IMR-90 (cell line): ENCODE measurements at regions not wholly inside any gene's neighbourhood (a gene's known extent, or its start where the extent isn't known, plus 50 kb on each side); places are given as distances from the start of the nearest gene placed in this dataset.

Experiments
- ATAC-seq: fragments of 200-7000 bp; cut with Tn5 transposase; 2 replicates; pipeline ENCODE4 v1.9.1; 2020; ENCODE audit warnings: low read depth, mild to moderate bottlenecking, moderate library complexity
- BruUV-seq: library from RNA; stranded (reverse); fragments of 400-500 nt; replicated peaks from 2 replicates; lab custom pipeline; 2021; lab: Mats Ljungman, UMichigan
- CTCF ChIA-PET: fragments of 300-600 bp; formaldehyde crosslinking; extraction: SDS; loops from one replicate; lab custom pipeline; 2021; ENCODE audit warnings: antibody characterized with exemption; lab: Yijun Ruan, JAX
- POLR2A ChIA-PET: fragments of 300-600 bp; sonication (Branson Sonifier 250); formaldehyde crosslinking; loops from one replicate; lab custom pipeline; 2022; ENCODE audit warnings: antibody characterized with exemption; ENCODE audit not compliant: unreplicated experiment; lab: Charles Lee
- DNase-seq: peaks from one replicate; pipeline ENCODE4 v3.0.0; 2013
- H2AFZ ChIP-seq: replicated peaks from 2 replicates; pipeline ENCODE3; 2013; ENCODE audit warnings: low read length, mild to moderate bottlenecking; ENCODE audit not compliant: poor library complexity
- H2AK5ac ChIP-seq: 2 replicates; pipeline ENCODE4 v1.6.1; 2013; ENCODE audit warnings: low read depth, low read length, inconsistent platforms
- H2AK9ac ChIP-seq: replicated peaks from 2 replicates; pipeline ENCODE3; 2013; ENCODE audit warnings: mild to moderate bottlenecking, low read depth, low read length, moderate library complexity; ENCODE audit not compliant: poor library complexity
- H2BK120ac ChIP-seq: 2 replicates; pipeline ENCODE4 v1.6.1; 2013; ENCODE audit warnings: low read depth, low read length, inconsistent platforms
- H2BK15ac ChIP-seq: 3 replicates; pipeline ENCODE4 v1.6.1; 2013; ENCODE audit warnings: low read depth, low read length, inconsistent platforms
- H2BK20ac ChIP-seq: 2 replicates; pipeline ENCODE4 v1.6.1; 2013; ENCODE audit warnings: low read depth, mild to moderate bottlenecking, inconsistent platforms, low read length, moderate library complexity
- H2BK5ac ChIP-seq: 2 replicates; pipeline ENCODE4 v1.6.1; 2013; ENCODE audit warnings: mild to moderate bottlenecking, low read depth, low read length, inconsistent platforms; ENCODE audit not compliant: poor library complexity, severe bottlenecking
- H3K14ac ChIP-seq: replicated peaks from 2 replicates; pipeline ENCODE4 v1.6.1; 2013; ENCODE audit warnings: low read depth, low read length, inconsistent platforms
- H3K18ac ChIP-seq: 2 replicates; pipeline ENCODE4 v1.6.1; 2013; ENCODE audit warnings: low read depth, low read length, control low read depth
- H3K23ac ChIP-seq: 2 replicates; pipeline ENCODE4 v1.6.1; 2013; ENCODE audit warnings: low read depth, low read length, inconsistent platforms
- H3K27ac ChIP-seq: 2 replicates; pipeline ENCODE4 v1.5.1; 2013; ENCODE audit warnings: mild to moderate bottlenecking, control low read depth, low read length; ENCODE audit not compliant: insufficient read depth
- H3K27me3 ChIP-seq: 2 replicates; pipeline ENCODE4 v1.6.1; 2013; ENCODE audit warnings: low read length; ENCODE audit not compliant: control insufficient read depth, insufficient read depth
- H3K36me3 ChIP-seq: 2 replicates; pipeline ENCODE4 v1.6.1; 2013; ENCODE audit warnings: low read length, mixed read lengths; ENCODE audit not compliant: control insufficient read depth, insufficient read depth
- H3K4ac ChIP-seq: 2 replicates; pipeline ENCODE4 v1.6.1; 2013; ENCODE audit warnings: low read depth, low read length, inconsistent platforms
- H3K4me1 ChIP-seq: 2 replicates; pipeline ENCODE4 v1.6.1; 2013; ENCODE audit warnings: low read length, mixed read lengths; ENCODE audit not compliant: control insufficient read depth, insufficient read depth
- H3K4me2 ChIP-seq: 2 replicates; pipeline ENCODE4 v1.6.1; 2013; ENCODE audit warnings: low read depth, mild to moderate bottlenecking, control low read depth, low read length, moderate library complexity
- H3K4me3 ChIP-seq: 2 replicates; pipeline ENCODE4 v1.5.1; 2013; ENCODE audit warnings: low read depth, mild to moderate bottlenecking, control low read depth, low read length, moderate library complexity; ENCODE audit not compliant: insufficient read depth
- H3K56ac ChIP-seq: 2 replicates; pipeline ENCODE4 v1.6.1; 2013; ENCODE audit warnings: low read length, inconsistent platforms; ENCODE audit not compliant: insufficient read depth; ENCODE audit errors: extremely low read depth
- H3K79me1 ChIP-seq, 2 experiments: 2 replicates each; pipeline ENCODE4 v1.6.1; 2013; ENCODE audit warnings: low read length in 2 of 2, inconsistent platforms in 1 of 2, low read depth in 1 of 2
- H3K9ac ChIP-seq: 2 replicates; pipeline ENCODE4 v1.6.1; 2013; ENCODE audit warnings: low read depth, low read length, control low read depth
- H3K9me1 ChIP-seq: 2 replicates; pipeline ENCODE4 v1.6.1; 2013; ENCODE audit warnings: low read length, inconsistent platforms; ENCODE audit not compliant: insufficient read depth
- H3K9me3 ChIP-seq: 2 replicates; pipeline ENCODE4 v1.6.1; 2013; ENCODE audit warnings: low read length; ENCODE audit not compliant: control insufficient read depth, insufficient read depth
- H4K20me1 ChIP-seq: 2 replicates; pipeline ENCODE4 v1.6.1; 2013; ENCODE audit warnings: low read length, inconsistent platforms; ENCODE audit not compliant: insufficient read depth
- H4K5ac ChIP-seq: 2 replicates; pipeline ENCODE4 v1.6.1; 2013; ENCODE audit warnings: mild to moderate bottlenecking, low read depth, low read length, control low read depth
- H4K8ac ChIP-seq, 2 experiments: 2 replicates each; pipeline ENCODE4 v1.6.1; 2013; ENCODE audit warnings: low read depth in 2 of 2, low read length in 2 of 2, control low read depth in 1 of 2, inconsistent platforms in 1 of 2
- H4K91ac ChIP-seq: 2 replicates; pipeline ENCODE4 v1.6.1; 2013; ENCODE audit warnings: low read depth, low read length, inconsistent platforms; ENCODE audit not compliant: insufficient read depth
- CEBPB ChIP-seq: IDR thresholded peaks from 2 replicates; pipeline ENCODE4 v1.6.1; 2012; ENCODE audit warnings: low read depth, low read length, improper control_type of control experiment
- CHD1 ChIP-seq: IDR thresholded peaks from 2 replicates; pipeline ENCODE4 v1.6.1; 2012; ENCODE audit warnings: low read depth, low read length, improper control_type of control experiment
- FOS ChIP-seq: fragments of 150-350 bp; IDR thresholded peaks from 2 replicates; pipeline ENCODE4 v1.6.1; 2016; ENCODE audit warnings: low read depth, low read length
- MAFK ChIP-seq: IDR thresholded peaks from 2 replicates; pipeline ENCODE4 v1.6.1; 2012; ENCODE audit warnings: low read depth, low read length, improper control_type of control experiment
- MXI1 ChIP-seq: IDR thresholded peaks from 2 replicates; pipeline ENCODE4 v1.6.1; 2012; ENCODE audit warnings: low read depth, mild to moderate bottlenecking, low read length, moderate library complexity, borderline replicate concordance
- NFE2L2 ChIP-seq: fragments of 150-350 bp; IDR thresholded peaks from 2 replicates; pipeline ENCODE4 v1.6.1; 2016; ENCODE audit warnings: low read depth, mild to moderate bottlenecking, low read length
- POLR2A ChIP-seq: IDR thresholded peaks from 2 replicates; pipeline ENCODE4 v1.6.1; 2012; ENCODE audit warnings: mild to moderate bottlenecking, low read depth, low read length
- RAD21 ChIP-seq: IDR thresholded peaks from 2 replicates; pipeline ENCODE4 v1.6.1; 2012; ENCODE audit warnings: low read length, improper control_type of control experiment
- RCOR1 ChIP-seq: IDR thresholded peaks from 2 replicates; pipeline ENCODE4 v1.6.1; 2012; ENCODE audit warnings: mild to moderate bottlenecking, low read length, improper control_type of control experiment; ENCODE audit not compliant: insufficient replicate concordance
- RFX5 ChIP-seq: IDR thresholded peaks from 2 replicates; pipeline ENCODE4 v1.8.0; 2012; ENCODE audit warnings: low read depth, mild to moderate bottlenecking, low read length, moderate library complexity
- SMC3 ChIP-seq: fragments of 150-350 bp; IDR thresholded peaks from 2 replicates; pipeline ENCODE4 v1.6.1; 2016; ENCODE audit warnings: low read depth, mild to moderate bottlenecking, antibody characterized with exemption, low read length, moderate library complexity
- WGBS, 2 experiments: methylation state at CpG; one replicate each; pipeline versions ENCODE4 v1.1.5 to v1.1.7; 2013; ENCODE audit warnings: missing lambda C conversion rate in 2 of 2; ENCODE audit not compliant: insufficient read length in 1 of 2; ENCODE audit errors: extremely low coverage in 2 of 2; 5-methylcytosine and 5-hydroxymethylcytosine counted together
- dilution Hi-C: fragments of 300-500 bp; cut with HindIII; formaldehyde crosslinking; loops from one replicate; pipeline ENCODE4 v1.14.3; 2018; ENCODE audit warnings: low sequenced_read_pairs; ENCODE audit not compliant: unreplicated experiment
- in situ Hi-C: fragments of 300-500 bp; cut with MboI; formaldehyde crosslinking; loops from 3 replicates; pipeline ENCODE4 v1.14.3; 2019; ENCODE audit warnings: low sequenced_read_pairs, inconsistent platforms, mixed read lengths
- intact Hi-C: fragments of 100-400 bp; cut with micrococcal nuclease; formaldehyde crosslinking; loops from 2 replicates; pipeline ENCODE4 v1.10.0; 2022
- TF ChIP-seq, protein P1 (sequence below): fragments of 150-350 bp; IDR thresholded peaks from 2 replicates; pipeline ENCODE4 v1.6.1; 2016; ENCODE audit warnings: low read depth, mild to moderate bottlenecking, low read length, moderate library complexity, borderline replicate concordance
- TF ChIP-seq, protein P2 (sequence below): fragments of 150-350 bp; IDR thresholded peaks from 2 replicates; pipeline ENCODE4 v1.6.1; 2017; ENCODE audit warnings: mild to moderate bottlenecking, antibody characterized with exemption, low read length, low read depth
- TF ChIP-seq, protein P3 (sequence below): conservative IDR thresholded peaks from 2 replicates; pipeline ENCODE4 v1.5.1; 2012; ENCODE audit warnings: mild to moderate bottlenecking, low read depth, low read length, improper control_type of control experiment

DNA sequence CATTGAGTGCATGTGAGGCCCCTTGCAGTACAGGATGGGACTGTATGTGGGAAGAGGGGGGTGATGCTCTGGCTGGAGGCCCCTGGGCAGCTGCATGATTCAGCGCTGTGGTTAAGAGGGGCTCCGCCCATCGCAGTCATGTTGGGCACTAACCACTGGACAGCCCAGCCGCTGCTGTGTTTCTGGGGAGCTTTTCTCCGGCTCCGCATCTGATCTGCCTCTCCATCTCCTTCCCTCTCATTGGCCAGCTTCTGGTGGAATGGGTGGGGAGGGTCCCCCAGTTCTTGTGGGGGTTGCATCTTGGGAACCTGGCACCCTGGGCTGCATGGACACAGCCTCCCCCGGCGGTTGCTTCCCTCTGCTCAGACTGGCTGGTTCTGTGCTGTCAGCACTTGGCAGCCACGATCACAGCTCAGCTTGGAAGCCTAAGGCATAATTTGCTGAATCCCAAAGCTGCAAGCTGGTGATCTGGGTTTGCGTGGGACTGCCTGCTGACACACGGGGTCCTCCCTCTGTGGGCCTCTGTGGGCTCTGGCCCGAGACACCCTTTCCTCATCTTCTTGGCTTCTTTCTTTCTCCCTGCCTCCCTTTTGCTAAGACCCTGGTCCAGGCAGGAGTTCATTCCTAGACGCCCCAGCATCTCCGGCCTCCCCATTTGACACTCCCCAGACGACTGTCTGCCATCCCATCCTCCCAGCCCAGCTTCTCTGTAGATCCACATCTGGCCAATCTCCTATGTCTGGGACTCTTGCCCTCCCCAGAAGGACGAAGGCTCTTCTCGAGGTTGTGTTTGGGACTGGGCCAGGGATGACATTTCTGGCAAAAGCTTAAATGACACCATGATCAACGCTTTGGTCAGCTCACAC lies 168.3 kb downstream of the SEC14L1 start:
- Histone ChIP-seq H3K23ac (peak overlapping the region; percentile 53; the same call in 1 of the 2 replicates), H2BK15ac (no peak overlapping the region; the same call in 2 of the 3 replicates), H3K27me3 (no peaks in the 10 kb centered on the region), H4K8ac (peak overlapping the region in 1 of 2 experiments; percentile 53; a peak in 1 of 4 replicates), H4K91ac (peak overlapping the region; percentile 21), H2BK5ac (peak overlapping the region; percentile 57), H3K79me1 (peaks cover 24 to 78% of the 10 kb centered on the region in 2 experiments), H3K4me1 (peaks cover 29% of the 10 kb centered on the region), H3K14ac (peak overlapping the region; percentile 76), H3K36me3 (no peaks in the 10 kb centered on the region), H2AK9ac (peak overlapping the region; percentile 67), H3K4me2 (0 out of 2 replicates have a peak overlapping the region, but pooled peaks have one; percentile 2), H3K9me1 (peaks cover 39% of the 10 kb centered on the region), H4K20me1 (no peaks in the 10 kb centered on the region), H3K27ac (peak overlapping the region; percentile 18; the same call in 1 of the 2 replicates), H3K9me3 (no peaks in the 10 kb centered on the region), H2AFZ (peak overlapping the region; percentile 73), H3K4ac (peak overlapping the region; percentile 69), H4K5ac (peak overlapping the region; percentile 20), H2BK20ac (peak overlapping the region; percentile 53), H3K4me3 (no peak overlapping the region), H3K18ac (peak overlapping the region; percentile 21), H2BK120ac (peak overlapping the region; percentile 74), H3K9ac (no peak overlapping the region), H2AK5ac (peak overlapping the region; percentile 87), H3K56ac (no peak overlapping the region; the same call in 1 of the 2 replicates)
- ChIA-PET POLR2A (no interaction called here), CTCF (no interaction called here)
- 49% methylated on average over 5 of the region's 18 CpGs; no CpG with 5 or more reads in 1 of the 2 experiments for WGBS, 2 experiments
- in situ Hi-C loops, result no loop called here
- intact Hi-C loops, result no loop called here
- DNase-seq (peak; percentile 74), ATAC-seq (peak; percentile 70)
- no TSS peak for BruUV-seq
- dilution Hi-C loops, result no loop called here
- peak; percentile 39; the same call in 1 of the 2 replicates for TF ChIP-seq NFE2L2
- no peak for TF ChIP-seq CEBPB
- no peak for TF ChIP-seq CHD1
- TF ChIP-seq, protein P1, sequence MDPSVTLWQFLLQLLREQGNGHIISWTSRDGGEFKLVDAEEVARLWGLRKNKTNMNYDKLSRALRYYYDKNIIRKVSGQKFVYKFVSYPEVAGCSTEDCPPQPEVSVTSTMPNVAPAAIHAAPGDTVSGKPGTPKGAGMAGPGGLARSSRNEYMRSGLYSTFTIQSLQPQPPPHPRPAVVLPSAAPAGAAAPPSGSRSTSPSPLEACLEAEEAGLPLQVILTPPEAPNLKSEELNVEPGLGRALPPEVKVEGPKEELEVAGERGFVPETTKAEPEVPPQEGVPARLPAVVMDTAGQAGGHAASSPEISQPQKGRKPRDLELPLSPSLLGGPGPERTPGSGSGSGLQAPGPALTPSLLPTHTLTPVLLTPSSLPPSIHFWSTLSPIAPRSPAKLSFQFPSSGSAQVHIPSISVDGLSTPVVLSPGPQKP, result no peak
- TF ChIP-seq, protein P2, sequence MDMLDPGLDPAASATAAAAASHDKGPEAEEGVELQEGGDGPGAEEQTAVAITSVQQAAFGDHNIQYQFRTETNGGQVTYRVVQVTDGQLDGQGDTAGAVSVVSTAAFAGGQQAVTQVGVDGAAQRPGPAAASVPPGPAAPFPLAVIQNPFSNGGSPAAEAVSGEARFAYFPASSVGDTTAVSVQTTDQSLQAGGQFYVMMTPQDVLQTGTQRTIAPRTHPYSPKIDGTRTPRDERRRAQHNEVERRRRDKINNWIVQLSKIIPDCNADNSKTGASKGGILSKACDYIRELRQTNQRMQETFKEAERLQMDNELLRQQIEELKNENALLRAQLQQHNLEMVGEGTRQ, result peak; percentile 61; the same call in 1 of the 2 replicates
- TF ChIP-seq RFX5, result no peak
- no peak for TF ChIP-seq MAFK
- TF ChIP-seq, protein P3, sequence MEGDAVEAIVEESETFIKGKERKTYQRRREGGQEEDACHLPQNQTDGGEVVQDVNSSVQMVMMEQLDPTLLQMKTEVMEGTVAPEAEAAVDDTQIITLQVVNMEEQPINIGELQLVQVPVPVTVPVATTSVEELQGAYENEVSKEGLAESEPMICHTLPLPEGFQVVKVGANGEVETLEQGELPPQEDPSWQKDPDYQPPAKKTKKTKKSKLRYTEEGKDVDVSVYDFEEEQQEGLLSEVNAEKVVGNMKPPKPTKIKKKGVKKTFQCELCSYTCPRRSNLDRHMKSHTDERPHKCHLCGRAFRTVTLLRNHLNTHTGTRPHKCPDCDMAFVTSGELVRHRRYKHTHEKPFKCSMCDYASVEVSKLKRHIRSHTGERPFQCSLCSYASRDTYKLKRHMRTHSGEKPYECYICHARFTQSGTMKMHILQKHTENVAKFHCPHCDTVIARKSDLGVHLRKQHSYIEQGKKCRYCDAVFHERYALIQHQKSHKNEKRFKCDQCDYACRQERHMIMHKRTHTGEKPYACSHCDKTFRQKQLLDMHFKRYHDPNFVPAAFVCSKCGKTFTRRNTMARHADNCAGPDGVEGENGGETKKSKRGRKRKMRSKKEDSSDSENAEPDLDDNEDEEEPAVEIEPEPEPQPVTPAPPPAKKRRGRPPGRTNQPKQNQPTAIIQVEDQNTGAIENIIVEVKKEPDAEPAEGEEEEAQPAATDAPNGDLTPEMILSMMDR, result no peak
- TF ChIP-seq RCOR1, result no peak
- no peak for TF ChIP-seq RAD21
- TF ChIP-seq SMC3, result no peak
- TF ChIP-seq FOS, result peak; percentile 31; the same call in 1 of the 2 replicates
- TF ChIP-seq MXI1, result no peak
- TF ChIP-seq POLR2A, result no peak
